Testis (tissue), 2 donors: ENCODE measurements at regions not wholly inside any gene's neighbourhood (a gene's known extent, or its start where the extent isn't known, plus 50 kb on each side); places are given as distances from the start of the nearest gene placed in this dataset.

Experiments
- DNase-seq: peaks from one replicate; pipeline ENCODE4 v3.0.0-alpha.2; 2019
- H3K27ac ChIP-seq, 2 donors: fragments of 200-600 bp; sonication (generic); one replicate each; pipeline ENCODE4 v1.5.1; 2019
- H3K27me3 ChIP-seq: fragments of 200-600 bp; sonication (generic); one replicate; pipeline ENCODE4 v1.5.1; 2019
- H3K36me3 ChIP-seq: fragments of 200-600 bp; sonication (generic); one replicate; pipeline ENCODE4 v1.5.1; 2017; ENCODE audit warnings: low read depth; ENCODE audit errors: missing control alignments
- H3K4me1 ChIP-seq: fragments of 200-600 bp; sonication (generic); one replicate; pipeline ENCODE4 v1.5.1; 2019
- H3K4me3 ChIP-seq, 2 donors: fragments of 200-600 bp; sonication (generic); one replicate each; pipeline ENCODE4 v1.5.1; 2017 to 2019
- H3K9me3 ChIP-seq: fragments of 200-600 bp; sonication (generic); one replicate; pipeline ENCODE4 v1.5.1; 2017
- POLR2A ChIP-seq: fragments of 450-650 bp; IDR thresholded peaks from one replicate; pipeline ENCODE4 v1.6.1; 2017; ENCODE audit warnings: antibody characterized with exemption, mild to moderate bottlenecking, moderate library complexity
- WGBS, 2 donors: methylation state at CpG; one replicate each; pipeline ENCODE4 v1.1.5; 2018; 5-methylcytosine and 5-hydroxymethylcytosine counted together
- intact Hi-C: fragments of 100-400 bp; cut with DNase I; formaldehyde crosslinking; loops from one replicate; pipeline ENCODE4 v1.15.1; 2023; ENCODE audit warnings: low total_unique reads
- TF ChIP-seq, protein P1 (sequence below), 3 experiments: fragments of 450-650 bp in 2 of 3; fragments of 200-600 bp in 1 of 3; sonication (generic) in 1 of 3; IDR thresholded peaks; one replicate each; pipeline ENCODE4 v1.5.1; 2016 to 2019; ENCODE audit warnings: antibody characterized with exemption in 3 of 3, mild to moderate bottlenecking in 2 of 3, moderate library complexity in 1 of 3

DNA sequence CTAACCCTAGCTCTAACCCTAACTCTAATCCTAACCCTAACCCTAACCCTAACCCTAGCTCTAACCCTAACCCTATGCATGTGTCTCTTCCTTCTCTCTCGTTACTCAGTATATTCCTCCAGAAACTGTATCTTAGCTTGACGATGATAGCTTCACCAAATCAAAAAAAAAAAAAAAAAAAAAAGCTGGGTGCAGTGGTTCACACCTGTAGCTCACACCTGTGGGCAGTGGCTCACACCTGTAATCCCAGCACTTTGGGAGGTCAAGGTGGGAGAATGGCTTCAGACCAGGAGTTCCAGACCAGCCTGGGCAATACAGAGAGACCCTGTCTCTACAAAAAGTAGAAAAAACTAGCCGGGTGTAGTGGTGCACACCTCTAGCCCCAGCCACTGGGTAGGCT is 414.0 kb downstream of the GATA3 start:
- H3K4me3 ChIP-seq = no peak overlapping the region
- no peaks in the 10 kb centered on the region for H3K9me3 ChIP-seq
- no peak for TF ChIP-seq POLR2A
- TF ChIP-seq, protein P1, sequence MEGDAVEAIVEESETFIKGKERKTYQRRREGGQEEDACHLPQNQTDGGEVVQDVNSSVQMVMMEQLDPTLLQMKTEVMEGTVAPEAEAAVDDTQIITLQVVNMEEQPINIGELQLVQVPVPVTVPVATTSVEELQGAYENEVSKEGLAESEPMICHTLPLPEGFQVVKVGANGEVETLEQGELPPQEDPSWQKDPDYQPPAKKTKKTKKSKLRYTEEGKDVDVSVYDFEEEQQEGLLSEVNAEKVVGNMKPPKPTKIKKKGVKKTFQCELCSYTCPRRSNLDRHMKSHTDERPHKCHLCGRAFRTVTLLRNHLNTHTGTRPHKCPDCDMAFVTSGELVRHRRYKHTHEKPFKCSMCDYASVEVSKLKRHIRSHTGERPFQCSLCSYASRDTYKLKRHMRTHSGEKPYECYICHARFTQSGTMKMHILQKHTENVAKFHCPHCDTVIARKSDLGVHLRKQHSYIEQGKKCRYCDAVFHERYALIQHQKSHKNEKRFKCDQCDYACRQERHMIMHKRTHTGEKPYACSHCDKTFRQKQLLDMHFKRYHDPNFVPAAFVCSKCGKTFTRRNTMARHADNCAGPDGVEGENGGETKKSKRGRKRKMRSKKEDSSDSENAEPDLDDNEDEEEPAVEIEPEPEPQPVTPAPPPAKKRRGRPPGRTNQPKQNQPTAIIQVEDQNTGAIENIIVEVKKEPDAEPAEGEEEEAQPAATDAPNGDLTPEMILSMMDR (IDR thresholded peaks at IDR 0.05) = no peak
- H3K36me3 ChIP-seq = no peaks in the 10 kb centered on the region
- DNase-seq = no peak
- intact Hi-C loops = no loop called here
- 81 to 92% methylated on average over 3 of the region's 3 CpGs for WGBS, 2 donors
- H3K27ac ChIP-seq = no peak overlapping the region
- no peaks in the 10 kb centered on the region for H3K4me1 ChIP-seq
- H3K27me3 ChIP-seq = no peaks in the 10 kb centered on the region

DNA sequence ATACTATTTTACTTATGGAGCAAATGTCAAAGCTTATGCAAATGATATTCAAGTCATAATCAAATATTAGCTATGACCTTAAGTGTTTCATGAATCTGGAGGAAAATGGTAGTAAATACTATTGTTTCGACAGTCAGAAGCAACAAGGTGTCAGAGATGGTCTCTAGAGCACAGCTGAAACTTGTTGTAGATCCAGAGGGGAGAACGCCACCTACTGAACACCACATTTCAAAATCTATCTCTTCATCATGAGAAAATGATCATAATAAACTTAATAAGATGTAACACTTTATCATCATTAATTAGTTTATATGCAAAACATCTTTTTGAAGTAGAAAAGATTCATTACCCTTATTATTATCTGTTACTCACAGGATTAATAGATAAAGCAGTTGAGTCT is 418.7 kb downstream of the GATA3 start:
- H3K4me3 ChIP-seq = no peak overlapping the region
- TF ChIP-seq POLR2A = no peak
- TF ChIP-seq, protein P1 (IDR thresholded peaks at IDR 0.05) = no peak
- H3K4me1 ChIP-seq = no peaks in the 10 kb centered on the region
- no peak for DNase-seq
- intact Hi-C loops = no loop called here
- H3K9me3 ChIP-seq = no peaks in the 10 kb centered on the region
- H3K36me3 ChIP-seq = no peaks in the 10 kb centered on the region
- WGBS, 2 donors = 80 to 85% methylated on average over 2 of the region's 2 CpGs
- H3K27ac ChIP-seq = no peak overlapping the region
- H3K27me3 ChIP-seq = no peaks in the 10 kb centered on the region

DNA sequence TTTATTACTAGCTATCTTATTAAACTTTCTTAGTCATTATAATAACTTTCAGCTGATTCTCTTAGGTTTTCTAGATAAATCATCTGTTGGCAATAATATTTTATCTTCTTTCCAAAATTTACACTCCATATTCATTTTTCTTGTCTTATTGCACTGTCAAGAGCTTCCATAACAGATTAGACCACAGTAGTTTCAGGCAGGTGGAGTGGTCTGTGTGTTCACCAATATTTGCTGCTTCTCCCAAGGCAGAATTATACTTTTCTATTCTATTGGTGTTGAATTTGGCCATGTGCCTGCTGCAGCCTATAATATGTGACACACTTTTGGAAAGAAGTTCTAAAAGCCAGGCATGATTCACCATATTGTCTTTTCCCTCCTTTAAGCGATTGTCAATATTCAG is 422.8 kb downstream of the GATA3 start:
- H3K4me3 ChIP-seq = no peak overlapping the region
- TF ChIP-seq, protein P1 (IDR thresholded peaks at IDR 0.05) = no peak
- no peak for TF ChIP-seq POLR2A
- H3K27me3 ChIP-seq = no peaks in the 10 kb centered on the region
- H3K36me3 ChIP-seq = no peaks in the 10 kb centered on the region
- H3K27ac ChIP-seq = no peak overlapping the region
- no peaks in the 10 kb centered on the region for H3K4me1 ChIP-seq
- intact Hi-C loops = no loop called here
- 94 to 100% methylated on average over 1 of the region's 1 CpG for WGBS, 2 donors
- no peak for DNase-seq
- H3K9me3 ChIP-seq = no peaks in the 10 kb centered on the region

DNA sequence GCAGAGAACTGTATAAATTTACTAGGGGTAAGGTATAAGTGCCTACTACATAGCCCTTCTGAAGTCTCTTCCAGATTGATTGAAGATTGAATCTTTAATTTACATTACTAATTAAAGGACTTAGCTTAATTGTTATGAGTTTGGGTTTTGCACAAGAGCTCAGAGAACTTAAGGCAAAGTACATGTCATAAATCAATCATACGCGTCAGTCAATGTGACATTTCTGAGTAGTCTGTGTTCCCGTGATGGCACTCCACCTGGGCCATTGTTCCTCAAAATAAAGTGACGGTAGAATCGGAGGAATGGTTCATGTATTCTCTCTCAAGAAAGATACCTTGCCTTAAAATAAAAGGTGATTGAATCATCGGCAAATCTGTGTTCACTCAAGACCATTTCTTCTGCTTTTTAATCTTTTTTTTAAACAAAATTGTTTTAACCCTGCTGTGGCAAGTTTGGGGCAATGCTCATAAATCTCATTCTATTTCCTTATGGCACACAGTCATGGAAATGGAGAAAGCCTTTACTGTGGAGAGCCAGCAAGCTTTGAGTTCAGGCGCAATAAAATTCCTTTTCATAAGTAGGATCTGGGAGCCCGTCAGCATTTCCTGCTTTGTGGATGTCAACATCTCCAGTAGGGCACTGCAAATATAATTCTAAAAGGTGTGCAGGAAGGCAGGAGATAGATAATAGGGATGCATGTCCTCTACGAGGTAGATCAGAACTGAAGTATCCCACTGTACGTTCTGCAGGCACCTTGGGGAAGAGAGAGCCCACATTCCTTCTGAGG is 427.4 kb downstream of the GATA3 start:
- Histone ChIP-seq H3K27ac (no peak overlapping the region), H3K4me3 (no peak overlapping the region), H3K27me3 (no peaks in the 10 kb centered on the region), H3K4me1 (no peaks in the 10 kb centered on the region), H3K36me3 (no peaks in the 10 kb centered on the region), H3K9me3 (no peaks in the 10 kb centered on the region)
- 72 to 82% methylated on average over 10 of the region's 10 CpGs for WGBS, 2 donors
- TF ChIP-seq, protein P1 (IDR thresholded peaks at IDR 0.05) = no peak
- TF ChIP-seq POLR2A = no peak
- intact Hi-C loops = no loop called here
- no peak for DNase-seq

DNA sequence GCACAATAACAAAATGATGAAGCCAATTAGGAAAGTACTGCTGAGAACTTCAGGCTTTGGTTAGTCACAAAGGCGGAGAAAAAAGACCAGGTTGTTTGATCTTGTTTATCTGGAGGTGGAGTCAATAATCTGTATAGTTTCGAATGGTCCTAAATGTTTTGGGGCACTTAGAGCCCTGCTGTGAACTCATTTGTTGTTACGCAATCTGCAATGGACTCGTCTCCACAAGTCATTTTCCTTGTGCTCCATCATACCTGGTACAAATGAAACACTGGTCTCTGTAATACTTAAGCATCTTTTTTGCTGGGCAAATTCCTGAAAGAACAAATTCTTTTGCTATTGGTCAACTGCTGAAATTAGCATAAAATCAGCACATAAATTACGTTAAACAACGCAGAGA is 430.5 kb downstream of the GATA3 start:
- H3K4me3 ChIP-seq = no peak overlapping the region
- no peaks in the 10 kb centered on the region for H3K36me3 ChIP-seq
- no peaks in the 10 kb centered on the region for H3K4me1 ChIP-seq
- no peak for DNase-seq
- H3K27me3 ChIP-seq = no peaks in the 10 kb centered on the region
- H3K9me3 ChIP-seq = no peaks in the 10 kb centered on the region
- WGBS, 2 donors = 69% methylated on average over 6 of the region's 6 CpGs
- no peak overlapping the region for H3K27ac ChIP-seq
- TF ChIP-seq POLR2A = no peak
- intact Hi-C loops = no loop called here
